ENCODE measurements at regions not wholly inside any gene's neighbourhood (a gene's known extent, or its start where the extent isn't known, plus 50 kb on each side); places are given as distances from the start of the nearest gene placed in this dataset.

- ATAC-seq (ENCODE audit: poor library complexity): no peak
Observed at GRCh38 chr5:107270561-107270960, 400.2 kb downstream of the EFNA5 start.

GRCh38 chr5:107269678-107270077 lies 401.1 kb downstream of the EFNA5 start:
- intact Hi-C loops (cut with DNase I): no loop called here
- DNase-seq (no peak), ATAC-seq (ENCODE audit: poor library complexity) (no peak)

More at GRCh38 chr5:107270561-107270960, 400.2 kb downstream of the EFNA5 start:
- intact Hi-C loops (cut with DNase I): no loop called here
- no peak for DNase-seq

GRCh38 chr5:107269256-107269655 lies 401.5 kb downstream of the EFNA5 start:
- intact Hi-C loops (cut with DNase I): no loop called here
- DNase-seq (no peak), ATAC-seq (ENCODE audit: poor library complexity) (no peak)

GRCh38 chr5:107268241-107268640 lies 402.5 kb downstream of the EFNA5 start:
- DNase-seq: no peak
- ATAC-seq (ENCODE audit: poor library complexity): no peak
- intact Hi-C loops (cut with DNase I): no loop called here

- intact Hi-C loops (cut with DNase I): no loop called here
- DNase-seq (no peak), ATAC-seq (ENCODE audit: poor library complexity) (no peak)
Observed at GRCh38 chr5:107266100-107266499, 404.6 kb downstream of the EFNA5 start.

GRCh38 chr5:107265193-107265592 lies 405.5 kb downstream of the EFNA5 start:
- intact Hi-C loops (cut with DNase I): no loop called here

GRCh38 chr5:107263387-107264018 lies 407.2 kb downstream of the EFNA5 start:
- intact Hi-C loops (cut with DNase I): no loop called here
- DNase-seq (no peak), ATAC-seq (ENCODE audit: poor library complexity) (no peak)

More at GRCh38 chr5:107265193-107265592, 405.5 kb downstream of the EFNA5 start:
- DNase-seq: no peak
- no peak for ATAC-seq (ENCODE audit: poor library complexity)

- ATAC-seq (ENCODE audit: poor library complexity) (no peak), DNase-seq (no peak)
- intact Hi-C loops (cut with DNase I): no loop called here
Observed at GRCh38 chr5:107257885-107258520, 412.7 kb downstream of the EFNA5 start.

- DNase-seq (no peak), ATAC-seq (ENCODE audit: poor library complexity) (no peak)
- intact Hi-C loops (cut with DNase I): no loop called here
Observed at GRCh38 chr5:107254902-107255234, 415.9 kb downstream of the EFNA5 start.

GRCh38 chr5:107254214-107254901 lies 416.4 kb downstream of the EFNA5 start:
- intact Hi-C loops (cut with DNase I): no loop called here
- ATAC-seq (ENCODE audit: poor library complexity) (no peak), DNase-seq (no peak)

GRCh38 chr5:107253246-107253645 lies 417.5 kb downstream of the EFNA5 start:
- intact Hi-C loops (cut with DNase I): no loop called here
- DNase-seq (no peak), ATAC-seq (ENCODE audit: poor library complexity) (no peak)

- intact Hi-C loops (cut with DNase I): no loop called here
- ATAC-seq (ENCODE audit: poor library complexity) (no peak), DNase-seq (no peak)
Observed at GRCh38 chr5:107251151-107251550, 419.6 kb downstream of the EFNA5 start.

GRCh38 chr5:107248066-107248695 lies 422.6 kb downstream of the EFNA5 start:
- peak; percentile 67 for ATAC-seq (ENCODE audit: poor library complexity)
- intact Hi-C loops (cut with DNase I): no loop called here
- DNase-seq: peak; percentile 53

- DNase-seq: no peak
- ATAC-seq (ENCODE audit: poor library complexity): no peak
- intact Hi-C loops (cut with DNase I): no loop called here
Observed at GRCh38 chr5:107247427-107247826, 423.3 kb downstream of the EFNA5 start.

- intact Hi-C loops (cut with DNase I): no loop called here
- ATAC-seq (ENCODE audit: poor library complexity) (no peak), DNase-seq (no peak)
Observed at GRCh38 chr5:107243220-107243579, 427.5 kb downstream of the EFNA5 start.

GRCh38 chr5:107242411-107243219 lies 428.1 kb downstream of the EFNA5 start:
- ATAC-seq (ENCODE audit: poor library complexity) (no peak), DNase-seq (no peak)
- intact Hi-C loops (cut with DNase I): no loop called here

GRCh38 chr5:107241841-107242240 lies 428.9 kb downstream of the EFNA5 start:
- no peak for ATAC-seq (ENCODE audit: poor library complexity)
- intact Hi-C loops (cut with DNase I): no loop called here

GRCh38 chr5:107235167-107235566 lies 435.6 kb downstream of the EFNA5 start:
- intact Hi-C loops (cut with DNase I): no loop called here
- DNase-seq (no peak), ATAC-seq (ENCODE audit: poor library complexity) (no peak)

More at GRCh38 chr5:107241841-107242240, 428.9 kb downstream of the EFNA5 start:
- no peak for DNase-seq

- intact Hi-C loops (cut with DNase I): no loop called here
- ATAC-seq (ENCODE audit: poor library complexity): no peak
- DNase-seq: no peak
Observed at GRCh38 chr5:107232788-107233187, 437.9 kb downstream of the EFNA5 start.

All from Right ventricle myocardium superior (tissue), 1 donor.